Urinary bladder (tissue), 3 donors: ENCODE measurements at regions not wholly inside any gene's neighbourhood (a gene's known extent, or its start where the extent isn't known, plus 50 kb on each side); places are given as distances from the start of the nearest gene placed in this dataset.

ENCODE experiments used
- DNase-seq: peaks from one replicate; pipeline ENCODE4 v3.0.0-alpha.2; 2015; ENCODE audit errors: extremely low spot score
- H3K27ac ChIP-seq: one replicate; pipeline ENCODE4 v1.5.1; 2013; ENCODE audit warnings: low read depth, mild to moderate bottlenecking, moderate library complexity
- H3K36me3 ChIP-seq: one replicate; pipeline ENCODE4 v1.6.1; 2013; ENCODE audit warnings: mild to moderate bottlenecking, moderate library complexity; ENCODE audit not compliant: insufficient read depth
- H3K4me1 ChIP-seq: one replicate; pipeline ENCODE4 v1.6.1; 2013; ENCODE audit warnings: mild to moderate bottlenecking, moderate library complexity; ENCODE audit not compliant: insufficient read depth
- H3K4me3 ChIP-seq: one replicate; pipeline ENCODE4 v1.5.1; 2013; ENCODE audit warnings: low read depth, low read length
- WGBS: extraction: QIAGEN DNeasy Blood & Tissue Kit; methylation state at CpG from one replicate; pipeline ENCODE4 v1.1.7; 2013; 5-methylcytosine and 5-hydroxymethylcytosine counted together
- donor health status: healthy with polysubstance abuse.
- donor health status: healthy.

DNA sequence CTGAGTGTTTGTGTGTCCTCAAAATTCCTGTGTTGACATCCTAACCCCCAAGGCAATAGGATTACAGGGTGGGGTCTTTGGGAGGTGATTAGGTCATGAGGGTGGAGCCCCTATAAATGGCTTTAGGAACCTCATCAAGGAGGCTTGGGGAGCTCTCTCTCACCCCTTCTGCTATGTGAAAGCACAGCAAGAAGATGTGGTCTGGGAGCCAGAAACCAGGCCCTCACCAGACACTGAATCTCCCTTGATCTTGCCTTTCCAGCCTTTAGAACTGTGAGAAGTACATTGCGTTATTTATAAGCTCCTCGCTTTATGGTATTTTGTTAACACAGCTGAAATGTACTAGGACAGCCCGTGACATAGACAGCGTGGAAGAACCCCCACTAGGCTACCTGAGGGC lies 712.0 kb upstream of the SGCG start:
- WGBS, result 67% methylated on average over 4 of the region's 4 CpGs
- Histone ChIP-seq H3K4me3 (no peak overlapping the region), H3K36me3 (no peaks in the 10 kb centered on the region), H3K4me1 (no peaks in the 10 kb centered on the region), H3K27ac (no peak overlapping the region)
- DNase-seq, result no peak

DNA sequence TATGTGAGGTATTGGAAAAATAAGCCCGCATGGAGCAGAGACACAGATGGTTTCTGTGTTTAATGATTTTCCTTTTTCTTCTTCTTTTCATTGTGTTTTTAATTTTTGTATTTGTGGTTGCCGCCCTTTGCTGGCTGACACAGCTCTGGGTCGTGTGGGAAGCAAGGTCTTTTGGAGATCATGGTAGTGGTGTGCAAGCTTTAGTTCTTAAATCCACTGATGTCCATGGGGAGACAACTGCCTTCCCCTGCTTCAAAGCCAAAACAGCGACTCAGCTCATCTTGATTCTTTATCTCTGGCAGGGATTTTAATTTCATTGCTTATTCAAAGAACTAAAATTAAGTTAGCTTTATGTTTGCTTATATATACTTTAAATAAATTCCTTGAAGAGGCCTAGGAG lies 711.3 kb upstream of the SGCG start:
- no peaks in the 10 kb centered on the region for H3K4me1 ChIP-seq
- DNase-seq, result no peak
- WGBS, result 36% methylated on average over 4 of the region's 4 CpGs
- no peak overlapping the region for H3K27ac ChIP-seq
- H3K4me3 ChIP-seq, result no peak overlapping the region
- no peaks in the 10 kb centered on the region for H3K36me3 ChIP-seq

DNA sequence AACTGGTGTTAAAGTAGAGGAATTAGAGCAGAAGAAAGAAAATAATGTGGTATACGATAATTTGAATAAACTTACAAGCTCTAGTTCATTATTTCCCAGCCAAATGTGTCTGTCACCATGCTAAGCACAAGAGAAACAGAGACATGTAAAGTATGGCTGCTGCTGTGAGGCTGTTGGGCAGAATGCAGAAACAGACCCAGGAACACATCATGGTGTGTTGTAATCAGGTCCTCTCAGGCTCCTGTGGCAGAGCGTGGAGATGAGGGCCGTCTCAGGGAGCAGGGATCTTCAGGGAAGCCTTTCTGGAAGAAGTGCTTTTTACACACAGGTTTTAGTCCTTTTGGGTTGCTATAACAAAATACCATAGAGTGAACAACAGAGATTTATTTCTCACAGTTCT lies 710.7 kb upstream of the SGCG start:
- H3K36me3 ChIP-seq, result no peaks in the 10 kb centered on the region
- H3K4me3 ChIP-seq, result no peak overlapping the region
- 71% methylated on average over 3 of the region's 3 CpGs for WGBS
- H3K4me1 ChIP-seq, result no peaks in the 10 kb centered on the region
- H3K27ac ChIP-seq, result no peak overlapping the region
- no peak for DNase-seq

DNA sequence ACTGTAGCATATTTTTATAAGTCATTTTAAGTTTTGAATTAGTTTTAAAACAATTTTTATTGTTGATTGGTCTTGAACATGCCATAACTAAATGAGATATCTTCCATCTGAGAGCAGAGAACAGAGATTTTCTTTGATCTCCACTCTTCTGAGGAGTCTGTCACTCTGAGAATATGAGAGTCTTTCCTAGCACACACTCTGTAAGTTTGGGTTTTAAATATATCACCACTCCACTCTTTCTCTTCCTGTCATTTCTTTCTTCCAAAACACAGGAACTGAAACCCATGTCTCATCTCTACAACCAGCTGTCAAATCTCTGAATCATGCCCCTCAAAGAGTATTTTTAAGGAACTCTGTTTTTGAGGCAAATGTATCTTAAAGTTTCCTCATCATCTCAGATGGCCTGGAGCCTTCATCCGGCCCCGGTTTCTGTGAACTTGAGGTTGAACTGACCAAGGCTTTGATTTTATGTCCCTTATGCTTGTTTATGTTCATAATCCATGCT lies 698.2 kb upstream of the SGCG start:
- no peak for DNase-seq
- 91% methylated on average over 2 of the region's 2 CpGs for WGBS
- H3K4me3 ChIP-seq, result no peak overlapping the region
- H3K27ac ChIP-seq, result no peak overlapping the region
- no peaks in the 10 kb centered on the region for H3K36me3 ChIP-seq
- H3K4me1 ChIP-seq, result no peaks in the 10 kb centered on the region

DNA sequence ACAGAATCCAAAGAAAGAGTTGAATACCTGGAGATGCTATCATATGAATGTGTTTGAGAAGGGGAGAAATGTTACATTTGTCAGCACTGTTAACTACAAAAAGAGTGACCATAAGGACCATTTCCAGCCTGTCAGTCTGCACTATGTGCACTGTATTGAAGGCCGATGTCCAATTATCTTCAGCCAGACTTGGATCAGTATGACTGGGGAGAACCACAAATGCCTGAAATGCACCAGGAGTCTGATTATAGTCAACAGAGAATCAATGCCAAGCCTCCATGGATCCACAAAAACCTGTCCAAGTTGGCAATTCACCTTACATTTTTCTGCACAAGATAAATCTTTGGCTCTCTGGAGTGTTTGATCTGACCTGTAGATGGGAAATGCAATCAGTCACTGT lies 697.5 kb upstream of the SGCG start:
- no peak for DNase-seq
- 88% methylated on average over 1 of the region's 1 CpG for WGBS
- H3K27ac ChIP-seq, result no peak overlapping the region
- no peak overlapping the region for H3K4me3 ChIP-seq
- no peaks in the 10 kb centered on the region for H3K36me3 ChIP-seq
- no peaks in the 10 kb centered on the region for H3K4me1 ChIP-seq

DNA sequence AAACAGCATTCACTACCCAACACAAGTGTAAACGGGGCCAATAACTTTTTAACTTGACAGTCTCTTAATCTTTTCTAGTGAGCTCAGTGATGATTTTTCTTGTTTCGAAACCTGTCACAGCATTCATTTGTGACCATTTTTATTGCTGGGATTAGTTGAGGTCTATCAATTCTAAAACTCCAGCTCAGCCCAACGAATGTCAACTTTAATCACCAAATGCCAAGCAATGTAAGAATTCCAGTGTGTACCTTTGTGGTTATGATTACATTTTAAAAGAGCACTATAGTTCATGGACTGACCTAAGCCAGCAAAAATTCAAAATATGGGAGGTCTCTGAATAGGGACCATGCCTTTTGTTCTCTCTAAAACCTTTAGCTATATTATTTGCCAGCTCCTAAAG lies 694.3 kb upstream of the SGCG start:
- DNase-seq, result no peak
- Histone ChIP-seq H3K4me1 (no peaks in the 10 kb centered on the region), H3K4me3 (no peak overlapping the region), H3K27ac (no peak overlapping the region), H3K36me3 (no peaks in the 10 kb centered on the region)
- WGBS, result 47% methylated on average over 3 of the region's 3 CpGs

DNA sequence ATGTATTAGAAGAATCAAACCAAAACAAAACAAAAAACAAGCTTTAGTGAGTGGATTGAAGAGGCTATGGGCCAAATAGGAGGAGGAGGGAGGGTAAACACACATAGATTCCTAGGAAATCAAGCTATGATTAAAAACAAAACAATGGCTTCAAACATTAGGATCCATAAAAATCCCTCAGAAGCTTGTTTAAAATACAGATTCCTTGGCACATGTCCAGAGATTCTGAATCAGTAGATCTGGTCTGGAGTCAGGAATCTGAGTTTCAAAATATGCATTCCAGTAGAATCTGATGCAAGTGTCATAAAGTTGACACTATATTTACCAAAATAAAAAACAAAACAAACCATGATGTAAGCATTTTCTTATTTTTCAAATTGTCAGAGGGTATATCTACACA lies 692.8 kb upstream of the SGCG start:
- Histone ChIP-seq H3K27ac (no peak overlapping the region), H3K4me3 (no peak overlapping the region)

DNA sequence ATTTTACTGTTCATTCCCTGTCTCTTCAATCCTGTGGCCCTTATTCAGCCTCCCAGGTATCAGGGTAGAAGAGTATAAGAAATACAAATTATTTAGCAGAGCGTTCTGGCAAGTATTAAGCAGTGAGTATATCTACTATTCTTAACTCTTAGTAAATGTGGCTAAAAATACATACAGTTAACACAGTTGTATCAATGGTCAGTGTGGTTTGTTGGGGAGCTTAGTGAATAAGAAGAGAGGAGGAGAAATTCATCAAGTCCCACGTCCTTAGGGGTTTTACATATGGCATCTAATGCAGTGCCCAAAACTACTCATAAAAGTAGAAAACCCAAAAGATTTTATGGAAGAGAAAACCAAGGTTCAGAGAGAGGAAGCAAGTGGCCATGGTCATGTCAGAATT lies 691.0 kb upstream of the SGCG start:
- H3K4me1 ChIP-seq, result no peaks in the 10 kb centered on the region
- H3K36me3 ChIP-seq, result no peaks in the 10 kb centered on the region
- no peak overlapping the region for H3K27ac ChIP-seq
- H3K4me3 ChIP-seq, result no peak overlapping the region
- 72% methylated on average over 2 of the region's 2 CpGs for WGBS
- no peak for DNase-seq

More for the DNA sequence above, 692.8 kb upstream of the SGCG start:
- H3K4me1 ChIP-seq, result no peaks in the 10 kb centered on the region
- DNase-seq, result no peak
- H3K36me3 ChIP-seq, result no peaks in the 10 kb centered on the region

DNA sequence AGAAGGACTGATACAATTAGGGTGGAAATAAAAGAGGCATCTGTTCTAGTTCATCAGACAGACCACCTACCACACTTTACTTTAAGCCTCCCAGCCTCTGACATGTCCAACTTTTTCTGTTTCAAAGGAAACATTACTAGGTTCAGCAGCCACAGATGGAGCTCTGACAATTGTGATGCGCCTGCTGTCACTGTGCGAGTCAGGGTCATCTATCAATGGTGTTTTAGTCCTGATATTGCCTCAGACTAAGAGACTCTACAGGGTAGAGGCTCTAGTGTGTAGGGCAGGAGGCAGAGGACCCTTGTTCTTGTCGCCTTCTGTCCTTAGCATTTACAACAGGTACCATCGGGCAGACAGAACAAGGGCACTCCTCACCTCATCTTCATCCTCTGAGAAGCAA lies 685.0 kb upstream of the SGCG start:
- WGBS, result 90% methylated on average over 4 of the region's 4 CpGs
- Histone ChIP-seq H3K4me3 (no peak overlapping the region), H3K36me3 (no peaks in the 10 kb centered on the region), H3K27ac (no peak overlapping the region), H3K4me1 (no peaks in the 10 kb centered on the region)
- DNase-seq, result no peak

DNA sequence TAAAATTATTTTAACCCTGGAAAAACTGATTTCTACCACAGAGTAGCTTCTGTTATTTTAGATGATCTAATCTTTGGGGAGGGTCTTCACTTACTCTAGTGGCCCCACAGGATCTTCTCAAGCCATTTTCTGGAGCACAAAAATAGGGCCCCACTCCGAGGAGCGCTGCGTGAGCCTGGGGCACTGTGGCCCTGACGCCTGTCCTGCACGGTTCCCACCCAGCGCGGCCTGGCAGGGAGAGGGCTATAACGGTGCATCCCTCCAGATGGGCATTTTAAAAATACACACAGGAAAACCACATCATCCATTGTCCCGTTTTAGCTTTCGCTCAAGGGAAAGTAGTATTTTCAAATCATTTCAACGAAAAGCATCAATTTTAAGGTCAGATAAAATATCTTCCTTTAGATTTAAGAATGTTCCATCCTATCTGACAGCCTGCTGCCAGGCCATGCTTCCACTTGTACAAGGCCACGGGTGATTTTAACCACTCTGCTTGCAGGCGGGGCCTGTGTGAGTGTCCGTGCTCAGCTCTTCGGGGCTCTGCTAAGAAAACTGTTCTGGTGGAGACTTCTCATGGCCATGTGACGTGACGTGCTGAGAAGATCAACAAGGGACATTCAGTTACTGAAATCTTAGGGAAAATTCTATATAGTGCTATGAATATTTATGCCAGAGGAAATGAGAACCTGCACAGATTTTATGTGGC lies 683.8 kb upstream of the SGCG start:
- H3K4me3 ChIP-seq, result no peak overlapping the region
- no peaks in the 10 kb centered on the region for H3K36me3 ChIP-seq
- H3K27ac ChIP-seq, result no peak overlapping the region
- no peaks in the 10 kb centered on the region for H3K4me1 ChIP-seq
- DNase-seq, result no peak
- WGBS, result 86% methylated on average over 17 of the region's 17 CpGs

DNA sequence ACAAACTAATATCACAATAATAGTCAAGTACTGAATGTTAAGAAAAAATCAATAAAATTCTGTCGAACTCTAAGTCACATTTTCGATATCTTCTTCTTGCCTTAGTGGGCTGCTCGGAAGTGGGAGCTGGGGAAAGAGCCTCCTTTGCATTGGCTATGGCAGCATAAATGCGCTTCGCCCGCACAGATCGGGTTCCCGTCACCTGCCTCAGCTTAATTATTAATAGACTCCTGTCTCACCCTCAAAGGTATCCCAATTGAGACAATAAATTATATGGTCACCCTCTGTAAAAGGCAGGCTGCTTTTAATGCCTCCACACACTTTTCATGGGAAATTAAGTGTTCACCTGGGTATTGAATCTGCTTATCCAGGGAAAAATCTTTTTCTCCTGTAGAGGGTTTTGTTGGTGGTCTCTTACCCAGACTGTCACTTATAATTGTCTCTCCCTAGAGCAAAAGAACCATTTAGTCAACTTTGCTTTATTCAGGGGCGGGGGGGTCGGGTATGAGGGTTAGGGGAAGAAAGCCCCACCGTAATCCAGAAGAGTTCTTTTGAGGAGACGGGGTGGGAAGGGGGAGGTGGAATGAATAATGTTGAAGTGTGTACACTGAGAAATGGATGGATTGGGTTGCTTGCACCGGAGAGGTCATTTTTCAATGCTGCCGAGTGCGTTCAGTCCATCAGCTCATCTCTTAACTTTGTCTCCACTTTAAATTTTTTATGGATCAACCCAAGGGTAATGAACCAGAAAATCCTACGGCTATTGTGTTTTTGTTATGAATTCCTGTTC lies 682.6 kb upstream of the SGCG start:
- H3K36me3 ChIP-seq, result no peaks in the 10 kb centered on the region
- 89% methylated on average over 16 of the region's 16 CpGs for WGBS

DNA sequence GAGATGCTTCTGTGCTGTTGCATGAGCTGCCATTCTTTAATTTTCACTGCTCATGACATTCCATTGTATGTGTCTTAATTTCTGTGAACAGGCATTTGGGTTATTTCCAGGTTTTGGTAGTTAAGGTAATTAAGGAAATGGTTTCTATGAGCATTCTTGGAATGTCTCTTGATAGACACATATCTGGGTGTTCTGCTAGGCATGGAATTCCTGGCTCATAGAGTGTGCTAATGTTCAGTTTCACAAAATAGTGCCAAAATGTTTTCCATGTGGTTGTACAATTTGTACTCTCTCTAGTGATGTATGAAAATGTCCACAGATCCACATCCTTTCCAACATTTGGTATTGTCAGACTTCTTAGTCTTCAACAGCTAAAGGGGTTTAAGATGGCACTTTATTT lies 680.9 kb upstream of the SGCG start:
- H3K36me3 ChIP-seq, result no peaks in the 10 kb centered on the region
- DNase-seq, result no peak
- no peak overlapping the region for H3K4me3 ChIP-seq
- no peak overlapping the region for H3K27ac ChIP-seq
- H3K4me1 ChIP-seq, result no peaks in the 10 kb centered on the region

More for the DNA sequence above, 682.6 kb upstream of the SGCG start:
- Histone ChIP-seq H3K4me1 (no peaks in the 10 kb centered on the region), H3K4me3 (no peak overlapping the region), H3K27ac (no peak overlapping the region)
- no peak for DNase-seq

DNA sequence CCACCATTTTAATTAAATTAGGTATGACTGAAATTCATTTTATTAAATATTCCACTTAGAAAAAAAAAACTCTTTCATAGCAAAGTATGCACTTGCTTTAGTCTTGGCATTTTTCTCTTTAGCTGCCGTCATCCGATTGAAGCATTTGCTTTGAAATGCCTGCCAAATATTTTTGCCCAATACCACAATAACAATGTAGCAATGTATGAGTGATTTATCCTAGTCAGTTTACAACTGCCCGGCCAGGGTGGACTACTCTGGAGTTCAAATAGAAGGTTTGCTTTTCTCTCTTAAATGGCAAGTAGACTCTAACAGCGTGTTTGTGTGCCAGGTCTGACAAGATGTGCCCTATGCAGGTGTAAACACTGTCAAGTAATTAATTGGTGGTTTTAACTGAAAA lies 675.3 kb upstream of the SGCG start:
- DNase-seq, result no peak
- 37% methylated on average over 4 of the region's 4 CpGs for WGBS
- Histone ChIP-seq H3K27ac (no peak overlapping the region), H3K4me3 (no peak overlapping the region), H3K4me1 (no peaks in the 10 kb centered on the region), H3K36me3 (no peaks in the 10 kb centered on the region)

DNA sequence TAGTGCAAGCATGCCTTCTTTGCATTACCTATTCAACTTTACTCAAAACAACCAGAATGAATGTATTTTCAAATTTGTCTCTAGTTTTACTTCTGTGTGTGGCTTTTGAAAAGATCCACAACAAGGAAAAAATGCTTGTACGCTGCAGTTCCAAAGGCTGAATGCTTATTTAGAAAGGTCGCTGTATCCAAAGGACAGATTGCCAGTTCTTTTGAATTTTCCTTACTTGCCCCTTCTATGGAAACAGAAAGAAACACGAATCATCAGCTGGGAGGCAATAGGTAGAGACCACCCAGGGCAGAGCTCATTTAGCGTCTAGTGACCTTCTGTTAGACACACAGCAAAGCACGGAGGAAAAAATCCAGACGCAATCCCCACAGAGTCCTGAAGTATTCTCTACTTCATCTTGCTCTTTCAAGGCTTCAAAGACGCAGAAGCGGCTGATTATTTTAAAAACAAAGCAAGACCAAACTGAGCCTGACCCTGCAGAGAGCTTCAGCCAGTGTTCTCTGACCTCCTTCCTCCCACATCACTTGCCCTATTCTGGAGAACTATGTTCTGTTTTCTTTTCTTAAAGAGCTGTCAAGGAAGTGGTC lies 674.6 kb upstream of the SGCG start:
- Histone ChIP-seq H3K4me1 (no peaks in the 10 kb centered on the region), H3K27ac (peak overlapping the region; percentile 29), H3K4me3 (no peak overlapping the region), H3K36me3 (no peaks in the 10 kb centered on the region)
- 32% methylated on average over 8 of the region's 8 CpGs for WGBS
- no peak for DNase-seq
